GM12874 (cell line): ENCODE measurements at regions not wholly inside any gene's neighbourhood (a gene's known extent, or its start where the extent isn't known, plus 50 kb on each side); places are given as distances from the start of the nearest gene placed in this dataset.

Experiments
- CTCF ChIP-seq: IDR thresholded peaks from 2 replicates; pipeline ENCODE4 v1.5.1; 2011; ENCODE audit warnings: low read depth, mild to moderate bottlenecking, control low read depth, low read length, moderate library complexity; ENCODE audit not compliant: insufficient read depth

DNA sequence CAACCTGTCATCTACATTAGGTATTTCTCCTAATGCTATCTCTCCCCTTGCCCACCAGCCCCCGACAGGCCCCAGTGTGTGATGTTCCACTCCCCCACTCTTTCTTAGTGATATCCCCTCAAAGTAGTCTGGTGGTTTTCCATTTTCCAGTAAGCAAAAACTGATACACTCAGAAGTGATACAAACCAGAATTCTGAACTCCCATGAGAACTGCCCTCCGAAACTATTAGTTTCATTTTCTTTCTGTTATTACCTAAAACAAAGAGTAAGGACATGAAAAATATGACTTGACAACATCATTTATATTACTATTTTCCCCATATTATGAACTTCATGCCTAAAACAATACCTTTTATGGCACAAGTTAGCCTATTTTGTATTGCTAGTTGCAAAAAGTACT is 175.0 kb downstream of the OTUD1 start:
- TF ChIP-seq CTCF, result no peak

DNA sequence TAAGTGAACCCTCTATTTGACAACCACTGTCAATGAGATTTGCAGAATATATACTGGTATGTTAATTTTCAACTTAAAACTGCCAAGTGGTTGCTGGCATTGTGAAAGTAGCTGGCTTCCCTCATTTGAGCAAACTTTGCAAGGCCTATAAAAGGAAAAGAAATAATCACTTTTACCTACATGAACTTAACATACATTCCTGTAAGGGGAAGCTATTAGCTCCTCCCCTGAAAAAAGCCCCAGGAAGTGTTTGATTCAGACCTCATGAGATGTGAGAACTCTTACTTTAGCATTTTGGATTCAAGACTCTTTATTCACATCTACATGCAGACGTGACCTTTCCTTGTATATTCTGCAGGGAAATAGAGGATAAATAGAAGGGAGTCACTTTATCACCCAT is 175.6 kb downstream of the OTUD1 start:
- TF ChIP-seq CTCF, result no peak

- no peak for TF ChIP-seq CTCF
Measured at GRCh38 chr10:23630376-23630775, 191.5 kb downstream of the OTUD1 start.

DNA sequence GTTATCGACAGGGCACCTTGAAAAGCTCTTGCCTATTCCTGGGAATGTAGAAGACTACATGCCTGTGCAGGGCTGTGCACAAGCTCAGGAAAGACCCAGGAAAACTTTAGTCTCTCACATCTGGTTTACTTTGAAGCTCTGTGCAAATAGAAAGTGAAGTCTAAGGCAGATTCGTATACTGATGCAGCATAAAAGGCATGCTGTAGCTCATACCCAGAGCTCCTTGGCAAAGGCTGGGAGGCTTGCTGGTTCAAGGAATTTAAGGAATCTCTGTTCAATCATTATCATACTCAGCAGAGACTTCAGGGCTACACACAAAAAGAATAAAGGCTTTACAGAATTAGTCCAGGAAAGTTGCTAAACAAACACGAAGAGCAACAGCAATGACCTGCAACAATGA is 192.0 kb downstream of the OTUD1 start:
- TF ChIP-seq CTCF, result no peak

DNA sequence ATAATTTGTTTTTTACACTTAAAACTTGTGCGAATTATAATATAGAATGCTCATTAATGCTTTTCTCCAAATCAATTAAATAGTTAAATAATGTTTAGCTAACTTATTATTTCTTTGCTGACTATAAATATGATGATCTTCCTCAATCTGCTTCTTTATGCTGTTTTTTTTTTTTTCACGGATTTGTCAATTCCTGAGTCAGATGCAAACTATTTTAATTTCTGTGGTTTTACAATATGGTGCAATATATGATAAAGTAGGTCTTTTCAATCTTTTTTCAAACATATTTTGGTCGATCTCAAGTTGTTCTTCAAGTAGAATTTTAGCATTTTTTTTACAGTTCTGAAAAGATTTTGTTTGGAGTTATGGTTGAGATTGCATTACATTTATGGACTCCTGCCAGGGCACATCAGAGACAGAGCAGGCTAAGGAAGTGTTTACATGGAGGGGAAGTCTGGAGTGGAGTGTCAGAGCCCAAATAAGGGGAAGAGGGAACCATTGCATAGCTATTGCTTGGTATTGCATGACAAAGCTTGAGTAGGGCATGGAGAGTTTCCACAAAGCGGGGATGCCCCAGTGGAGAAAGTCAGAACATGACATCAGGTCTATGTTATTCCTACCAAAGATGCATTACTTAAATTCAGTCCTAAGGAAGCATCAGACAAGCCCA is 204.4 kb downstream of the OTUD1 start:
- TF ChIP-seq CTCF, result no peak

- no peak for TF ChIP-seq CTCF
Measured at GRCh38 chr10:23648618-23649017, 209.7 kb downstream of the OTUD1 start.

DNA sequence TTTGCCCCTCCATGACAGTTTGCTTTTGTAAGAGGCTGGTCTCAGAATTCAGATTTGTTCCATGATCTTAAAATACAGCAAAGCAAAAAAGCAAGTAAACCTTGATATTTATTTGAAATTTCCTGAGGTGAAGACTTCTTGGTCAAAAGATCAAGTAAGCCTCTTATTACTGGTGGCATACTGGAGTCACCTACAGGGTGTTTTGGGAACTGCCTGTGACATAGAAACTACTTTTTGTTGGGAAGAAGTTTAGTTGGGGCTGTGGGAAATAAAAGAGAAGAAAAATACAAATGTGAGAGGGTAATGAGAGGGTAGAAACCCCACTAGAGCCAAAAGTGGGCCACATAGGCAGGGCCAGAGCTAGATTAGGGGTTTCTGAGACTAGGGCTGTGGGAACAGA is 217.9 kb downstream of the OTUD1 start:
- peak; percentile 21; the same call in 1 of the 2 replicates for TF ChIP-seq CTCF
